ENCODE measurements at regions not wholly inside any gene's neighbourhood (a gene's known extent, or its start where the extent isn't known, plus 50 kb on each side); places are given as distances from the start of the nearest gene placed in this dataset.
"Not testable (repeated sequence)": the region's sequence is repeated elsewhere in the genome, so short reads cannot be mapped to it uniquely, and the experiment has no call there.

- no peak for DNase-seq (ENCODE audit: low spot score)
These were observed 107.9 kb upstream of the DLG1 start for GRCh38 chr3:197406266-197406665.

- DNase-seq (ENCODE audit: low spot score): no peak
These were observed 106.3 kb upstream of the DLG1 start for GRCh38 chr3:197404754-197405153.

GRCh38 chr3:197404030-197404429, 105.6 kb upstream of the DLG1 start:
- no peak for DNase-seq (ENCODE audit: low spot score)

GRCh38 chr3:197402401-197402800, 104.0 kb upstream of the DLG1 start:
- DNase-seq (ENCODE audit: low spot score): not testable (repeated sequence)

- no peak for DNase-seq (ENCODE audit: low spot score)
These were observed 101.1 kb upstream of the DLG1 start for GRCh38 chr3:197399486-197399885.

GRCh38 chr3:197398286-197398878, 100.0 kb upstream of the DLG1 start:
- DNase-seq (ENCODE audit: low spot score): no peak

GRCh38 chr3:197397838-197398237, 99.4 kb upstream of the DLG1 start:
- DNase-seq (ENCODE audit: low spot score): no peak

- DNase-seq (ENCODE audit: low spot score): peak; percentile 33
These were observed 96.3 kb upstream of the DLG1 start for GRCh38 chr3:197394464-197395321.

GRCh38 chr3:197394126-197394463, 95.7 kb upstream of the DLG1 start:
- not testable (repeated sequence) for DNase-seq (ENCODE audit: low spot score)

GRCh38 chr3:197393711-197394110, 95.3 kb upstream of the DLG1 start:
- DNase-seq (ENCODE audit: low spot score): no peak

GRCh38 chr3:197392961-197393360, 94.5 kb upstream of the DLG1 start:
- DNase-seq (ENCODE audit: low spot score): no peak

GRCh38 chr3:197381371-197381770, 83.0 kb upstream of the DLG1 start:
- DNase-seq (ENCODE audit: low spot score): no peak

GRCh38 chr3:197380786-197381185, 82.4 kb upstream of the DLG1 start:
- DNase-seq (ENCODE audit: low spot score): no peak

GRCh38 chr3:197378985-197379718, 80.7 kb upstream of the DLG1 start:
- no peak for DNase-seq (ENCODE audit: low spot score)

GRCh38 chr3:197376735-197377555, 78.5 kb upstream of the DLG1 start:
- no peak for DNase-seq (ENCODE audit: low spot score)

- no peak for DNase-seq (ENCODE audit: low spot score)
These were observed 77.6 kb upstream of the DLG1 start for GRCh38 chr3:197376020-197376419.

GRCh38 chr3:197375001-197375441, 76.6 kb upstream of the DLG1 start:
- no peak for DNase-seq (ENCODE audit: low spot score)

GRCh38 chr3:197373096-197373495, 74.7 kb upstream of the DLG1 start:
- DNase-seq (ENCODE audit: low spot score): no peak

- no peak for DNase-seq (ENCODE audit: low spot score)
These were observed 73.7 kb upstream of the DLG1 start for GRCh38 chr3:197372047-197372661.

GRCh38 chr3:197371591-197372046, 73.2 kb upstream of the DLG1 start:
- DNase-seq (ENCODE audit: low spot score): no peak

GRCh38 chr3:197369545-197369944, 71.1 kb upstream of the DLG1 start:
- DNase-seq (ENCODE audit: low spot score): no peak

GRCh38 chr3:197368821-197369220, 70.4 kb upstream of the DLG1 start:
- no peak for DNase-seq (ENCODE audit: low spot score)
